A673 (cell line): ENCODE measurements at regions not wholly inside any gene's neighbourhood (a gene's known extent, or its start where the extent isn't known, plus 50 kb on each side); places are given as distances from the start of the nearest gene placed in this dataset.

Experiments used
- CTCF ChIP-seq: fragments of 300-800, 200-600 bp; sonication (generic); conservative IDR thresholded peaks from 2 replicates; pipeline ENCODE4 v1.5.1; 2017; ENCODE audit warnings: low read depth, mild to moderate bottlenecking, antibody characterized with exemption, low read length, moderate library complexity, mixed read lengths
- EZH2 ChIP-seq: fragments of 200-600 bp; sonication (generic); IDR thresholded peaks from 2 replicates; pipeline ENCODE4 v1.6.1; 2017; ENCODE audit warnings: borderline replicate concordance, low read depth, mild to moderate bottlenecking, mixed read lengths, antibody characterized with exemption, low read length; ENCODE audit not compliant: poor library complexity, severe bottlenecking

DNA sequence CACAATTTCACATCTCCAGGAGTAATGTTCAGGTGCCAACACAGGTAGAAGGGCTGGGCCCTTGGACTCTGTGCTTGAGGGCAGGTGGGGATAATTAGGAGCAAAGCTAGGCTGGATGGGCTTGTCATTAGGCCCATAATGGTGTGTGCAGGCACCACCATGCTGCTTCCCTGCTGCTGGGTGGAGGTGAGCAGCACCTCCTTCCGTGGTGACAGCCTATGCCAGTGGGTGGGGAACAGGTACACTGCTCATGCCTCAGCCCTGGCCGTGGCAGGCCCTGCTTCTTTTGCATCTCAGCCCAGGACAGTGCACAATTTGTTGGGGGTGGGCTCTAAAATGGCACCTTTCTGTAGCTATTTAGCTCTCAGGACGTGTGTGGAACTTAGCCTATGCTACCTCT lies 955.5 kb downstream of the TMTC2 start:
- TF ChIP-seq CTCF (no peak), EZH2 (no peak)
